ENCODE measurements at regions not wholly inside any gene's neighbourhood (a gene's known extent, or its start where the extent isn't known, plus 50 kb on each side); places are given as distances from the start of the nearest gene placed in this dataset.
"Not testable (repeated sequence)": the region's sequence is repeated elsewhere in the genome, so short reads cannot be mapped to it uniquely, and the experiment has no call there.

DNA sequence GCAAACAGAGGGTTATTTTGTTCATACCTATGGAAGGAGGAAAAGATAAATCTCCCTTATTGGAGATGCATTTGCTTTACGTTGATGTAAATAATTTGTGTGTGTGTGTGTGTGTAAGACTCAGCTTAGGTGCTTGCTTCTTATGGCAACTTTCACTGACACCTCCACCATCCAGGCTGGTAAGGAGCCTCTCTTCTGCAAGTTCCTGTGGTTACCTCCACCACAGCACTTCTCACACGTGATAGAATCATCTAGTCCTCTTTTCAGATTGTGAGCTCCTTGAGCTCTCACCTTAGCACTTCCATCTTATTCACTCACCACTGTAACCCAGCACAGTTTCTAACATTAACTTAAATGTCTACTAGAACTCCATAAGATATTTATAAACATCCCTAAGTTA lies 553.7 kb downstream of the FGF13 start:
- Mint-ChIP-seq H3K9me3 (no peaks in the 10 kb centered on the region), H3K36me3 (ENCODE audit: low read depth) (no peaks in the 10 kb centered on the region), H3K27me3 (no peaks in the 10 kb centered on the region), H3K27ac (no peak overlapping the region), H3K4me1 (no peaks in the 10 kb centered on the region), H3K4me3 (no peak overlapping the region)
- ATAC-seq (replicated peaks), result no peak

GRCh38 chrX:138191998-138192397 lies 519.5 kb downstream of the FGF13 start:
- no peak for ATAC-seq (replicated peaks)
- Mint-ChIP-seq H3K4me1 (no peaks in the 10 kb centered on the region), H3K4me3 (no peak overlapping the region), H3K36me3 (ENCODE audit: low read depth) (no peaks in the 10 kb centered on the region), H3K27me3 (no peaks in the 10 kb centered on the region), H3K27ac (no peak overlapping the region), H3K9me3 (peaks cover 4% of the 10 kb centered on the region)

GRCh38 chrX:138229718-138230117 lies 481.8 kb downstream of the FGF13 start:
- H3K4me3 Mint-ChIP-seq, result no peak overlapping the region
- ATAC-seq (replicated peaks), result no peak
- H3K9me3 Mint-ChIP-seq, result peaks cover 7% of the 10 kb centered on the region
- no peaks in the 10 kb centered on the region for H3K4me1 Mint-ChIP-seq
- no peak overlapping the region for H3K27ac Mint-ChIP-seq
- no peaks in the 10 kb centered on the region for H3K36me3 Mint-ChIP-seq (ENCODE audit: low read depth)
- no peaks in the 10 kb centered on the region for H3K27me3 Mint-ChIP-seq

DNA sequence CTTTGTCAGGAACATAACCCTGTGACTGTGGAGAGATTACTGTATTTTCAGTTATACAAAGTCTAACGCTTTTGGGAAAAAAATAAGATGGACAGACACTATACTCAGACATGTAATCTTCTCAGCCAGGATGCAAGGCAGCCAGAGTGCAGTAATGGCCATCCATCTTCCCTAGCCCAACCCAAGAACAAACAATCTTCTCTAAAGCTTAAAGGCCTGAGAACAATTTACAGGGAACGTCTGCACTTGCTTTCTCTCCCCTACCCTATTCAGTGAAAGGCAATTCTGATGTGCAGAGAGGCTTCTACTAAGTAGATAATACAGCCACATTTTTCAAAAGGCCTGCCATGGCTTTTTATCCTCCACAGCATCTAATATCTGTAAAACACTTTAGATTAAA lies 471.3 kb downstream of the FGF13 start:
- no peaks in the 10 kb centered on the region for H3K9me3 Mint-ChIP-seq
- H3K4me1 Mint-ChIP-seq, result no peaks in the 10 kb centered on the region
- no peak overlapping the region for H3K27ac Mint-ChIP-seq
- no peak for ATAC-seq (replicated peaks)
- H3K36me3 Mint-ChIP-seq (ENCODE audit: low read depth), result no peaks in the 10 kb centered on the region
- H3K27me3 Mint-ChIP-seq, result no peaks in the 10 kb centered on the region
- no peak overlapping the region for H3K4me3 Mint-ChIP-seq

DNA sequence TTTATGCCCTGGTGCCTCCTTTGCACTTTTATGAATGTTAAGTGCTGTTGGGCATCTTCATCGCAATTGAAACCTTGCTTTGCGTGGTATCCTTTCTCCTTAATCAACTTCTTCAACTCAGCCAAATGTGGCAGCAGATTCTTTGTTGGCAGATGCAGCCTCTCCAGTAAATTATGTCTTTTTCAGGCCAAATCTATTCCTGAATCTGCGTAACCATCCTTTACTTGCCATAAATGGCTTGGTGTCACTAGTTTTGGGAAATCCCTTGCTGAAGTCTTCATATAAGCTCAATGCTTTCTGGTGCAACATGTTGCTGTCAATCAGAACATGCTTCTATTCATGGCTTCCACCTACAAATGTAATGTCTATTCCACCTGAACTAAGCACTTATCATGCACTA lies 457.5 kb downstream of the FGF13 start:
- Mint-ChIP-seq H3K27me3 (no peaks in the 10 kb centered on the region), H3K9me3 (no peaks in the 10 kb centered on the region)

GRCh38 chrX:138255373-138255772 lies 456.1 kb downstream of the FGF13 start:
- Mint-ChIP-seq H3K9me3 (peaks cover 5% of the 10 kb centered on the region), H3K4me1 (no peaks in the 10 kb centered on the region)
- ATAC-seq (replicated peaks), result no peak

More for the DNA sequence above, 457.5 kb downstream of the FGF13 start:
- H3K27ac Mint-ChIP-seq, result no peak overlapping the region
- no peak overlapping the region for H3K4me3 Mint-ChIP-seq
- ATAC-seq (replicated peaks), result no peak
- H3K4me1 Mint-ChIP-seq, result no peaks in the 10 kb centered on the region
- no peaks in the 10 kb centered on the region for H3K36me3 Mint-ChIP-seq (ENCODE audit: low read depth)

DNA sequence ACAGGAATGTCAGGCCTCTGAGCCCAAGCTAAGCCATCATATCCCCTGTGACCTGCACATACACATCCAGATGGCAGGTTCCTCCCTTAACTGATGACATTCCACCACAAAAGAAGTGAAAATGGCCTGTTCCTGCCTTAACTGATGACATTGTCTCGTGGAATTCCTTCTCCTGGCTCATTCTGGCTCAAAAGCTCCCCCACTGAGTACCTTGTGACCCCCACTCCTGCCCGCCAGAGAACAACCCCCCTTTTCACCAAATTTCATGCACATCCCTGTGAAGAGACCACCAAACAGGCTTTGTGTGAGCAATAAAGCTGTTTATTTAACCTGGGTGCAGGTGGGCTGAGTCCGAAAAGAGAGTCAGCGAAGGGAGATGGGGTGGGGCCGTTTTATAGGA lies 447.4 kb downstream of the FGF13 start:
- H3K27me3 Mint-ChIP-seq; ATAC-seq (replicated peaks); H3K4me3 Mint-ChIP-seq; H3K4me1 Mint-ChIP-seq; H3K36me3 Mint-ChIP-seq (ENCODE audit: low read depth); H3K9me3 Mint-ChIP-seq; H3K27ac Mint-ChIP-seq: not testable (repeated sequence)

More at GRCh38 chrX:138255373-138255772, 456.1 kb downstream of the FGF13 start:
- H3K27me3 Mint-ChIP-seq, result peaks cover 4% of the 10 kb centered on the region
- no peaks in the 10 kb centered on the region for H3K36me3 Mint-ChIP-seq (ENCODE audit: low read depth)
- H3K4me3 Mint-ChIP-seq, result no peak overlapping the region
- no peak overlapping the region for H3K27ac Mint-ChIP-seq

DNA sequence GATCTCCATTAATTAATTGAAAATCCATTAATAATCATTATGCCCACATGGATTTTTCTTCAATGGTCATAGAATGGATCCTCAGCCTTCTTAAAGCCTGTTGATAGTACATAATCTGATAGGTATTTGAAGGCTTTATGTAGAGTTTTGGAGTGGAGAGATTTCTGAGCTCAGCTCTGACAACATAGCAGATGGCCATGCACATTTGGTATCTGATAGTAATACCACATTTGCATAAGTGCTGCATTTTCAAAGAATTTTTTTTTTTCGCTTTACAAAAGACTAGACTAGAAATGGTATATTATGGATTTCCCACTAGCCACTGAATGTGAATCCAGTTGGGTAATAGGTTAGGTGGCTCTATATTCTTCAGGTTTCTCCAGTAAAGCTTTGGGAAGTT lies 440.6 kb downstream of the FGF13 start:
- no peak for ATAC-seq (replicated peaks)
- H3K36me3 Mint-ChIP-seq (ENCODE audit: low read depth), result no peaks in the 10 kb centered on the region
- H3K27ac Mint-ChIP-seq, result no peak overlapping the region
- H3K4me1 Mint-ChIP-seq, result no peaks in the 10 kb centered on the region
- no peak overlapping the region for H3K4me3 Mint-ChIP-seq
- H3K9me3 Mint-ChIP-seq, result peaks cover 4% of the 10 kb centered on the region
- no peaks in the 10 kb centered on the region for H3K27me3 Mint-ChIP-seq

DNA sequence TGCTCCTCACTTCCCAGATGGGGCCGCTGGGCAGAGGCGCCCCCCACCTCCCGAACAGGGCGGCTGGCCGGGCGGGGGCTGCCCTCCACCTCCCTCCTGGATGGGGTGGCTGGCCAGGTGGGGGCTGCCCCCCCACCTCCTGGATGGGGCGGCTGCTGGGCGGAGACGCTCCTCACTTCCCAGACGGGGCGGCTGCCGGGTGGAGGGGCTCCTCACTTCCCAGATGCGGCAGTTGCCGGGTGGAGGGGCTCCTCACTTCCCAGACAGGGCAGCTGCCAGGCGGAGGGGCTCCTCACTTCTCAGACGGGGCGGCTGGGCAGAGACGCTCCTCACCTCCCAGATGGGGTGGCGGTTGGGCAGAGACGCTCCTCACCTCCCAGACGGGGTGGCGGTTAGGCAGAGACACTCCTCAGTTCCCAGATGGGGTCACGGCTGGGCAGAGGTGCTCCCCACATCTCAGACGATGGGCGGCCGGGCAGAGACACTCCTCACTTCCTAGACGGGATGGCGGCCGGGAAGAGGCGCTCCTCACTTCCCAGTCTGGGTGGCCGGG lies 428.8 kb downstream of the FGF13 start:
- ATAC-seq (replicated peaks); H3K36me3 Mint-ChIP-seq (ENCODE audit: low read depth); H3K4me3 Mint-ChIP-seq; H3K27me3 Mint-ChIP-seq; H3K9me3 Mint-ChIP-seq; H3K4me1 Mint-ChIP-seq; H3K27ac Mint-ChIP-seq: not testable (repeated sequence)

DNA sequence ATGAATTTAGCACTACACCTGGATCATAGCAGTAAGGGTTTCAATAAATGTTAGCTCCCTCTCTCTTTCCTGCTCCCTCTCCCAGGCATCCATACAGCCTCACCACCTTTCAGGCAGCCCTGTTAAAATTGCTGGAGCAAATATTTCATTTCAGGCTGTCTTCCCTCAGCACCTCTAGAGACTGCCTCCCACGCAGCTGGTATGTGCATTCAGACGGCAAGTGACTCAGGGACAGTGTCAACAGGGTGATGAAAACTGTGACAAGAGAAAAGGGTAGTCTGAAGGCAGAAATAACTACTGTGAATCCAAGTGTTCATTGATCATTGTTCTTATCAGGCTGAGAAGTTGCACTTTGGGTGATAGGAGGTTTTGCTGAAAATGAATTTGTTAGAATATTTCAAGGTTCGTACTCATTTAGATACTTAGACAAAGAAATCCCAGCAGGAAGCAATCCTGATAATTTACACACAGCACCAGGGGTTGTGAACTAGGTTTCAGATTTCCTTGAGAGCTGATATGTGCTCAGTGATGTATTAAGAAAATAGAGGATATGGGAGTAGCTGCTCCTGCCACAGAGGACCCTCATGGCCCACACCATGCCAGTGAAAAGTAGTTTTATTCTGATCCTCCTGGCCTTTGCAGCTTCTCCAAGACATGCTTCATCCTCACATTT lies 424.2 kb downstream of the FGF13 start:
- Mint-ChIP-seq H3K27ac (no peak overlapping the region), H3K27me3 (no peaks in the 10 kb centered on the region), H3K36me3 (ENCODE audit: low read depth) (no peaks in the 10 kb centered on the region), H3K4me3 (no peak overlapping the region), H3K9me3 (no peaks in the 10 kb centered on the region), H3K4me1 (no peaks in the 10 kb centered on the region)
- ATAC-seq (replicated peaks), result no peak

DNA sequence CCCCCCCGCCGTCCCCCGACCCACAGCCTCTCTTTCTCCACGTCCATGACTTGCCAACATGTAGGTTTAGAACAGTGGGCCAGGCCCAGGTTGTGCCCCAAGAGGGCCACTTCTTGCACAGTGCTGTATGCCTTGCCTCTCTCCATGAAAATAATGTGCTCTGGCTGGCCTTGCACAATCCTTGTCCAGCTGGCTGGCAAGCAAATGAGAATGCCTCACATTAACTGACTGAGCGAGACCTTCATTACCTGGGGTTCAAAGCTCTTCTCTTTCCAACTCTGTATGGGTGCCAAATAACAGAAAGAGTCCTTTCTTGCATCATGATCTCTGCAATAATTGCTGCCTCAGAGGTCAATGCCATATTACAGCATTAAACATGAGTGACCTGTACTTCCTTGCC lies 416.6 kb downstream of the FGF13 start:
- Mint-ChIP-seq H3K9me3 (no peaks in the 10 kb centered on the region), H3K4me3 (no peak overlapping the region), H3K4me1 (no peaks in the 10 kb centered on the region), H3K27me3 (no peaks in the 10 kb centered on the region), H3K36me3 (ENCODE audit: low read depth) (no peaks in the 10 kb centered on the region), H3K27ac (no peak overlapping the region)
- ATAC-seq (replicated peaks), result no peak

DNA sequence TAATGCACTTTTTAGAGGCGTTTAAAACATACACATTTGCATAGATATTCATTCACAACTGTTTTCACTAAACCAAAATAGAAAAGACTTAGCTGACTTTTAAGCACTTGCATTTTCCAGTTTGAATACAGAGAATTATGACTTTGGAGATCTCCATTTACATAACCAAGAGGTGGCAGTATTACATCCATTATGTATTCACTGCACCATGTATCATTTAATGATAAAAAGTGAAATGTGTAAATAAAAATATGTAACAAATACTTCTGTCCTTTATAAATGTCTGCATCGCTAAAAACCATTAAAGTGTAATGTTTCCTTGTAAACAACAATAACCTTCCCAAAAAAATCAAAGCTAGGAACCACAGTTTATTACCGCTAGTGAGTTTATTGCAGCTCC lies 413.2 kb downstream of the FGF13 start:
- no peaks in the 10 kb centered on the region for H3K36me3 Mint-ChIP-seq (ENCODE audit: low read depth)
- no peaks in the 10 kb centered on the region for H3K4me1 Mint-ChIP-seq
- no peak overlapping the region for H3K4me3 Mint-ChIP-seq
- no peak overlapping the region for H3K27ac Mint-ChIP-seq
- no peaks in the 10 kb centered on the region for H3K27me3 Mint-ChIP-seq
- H3K9me3 Mint-ChIP-seq, result no peaks in the 10 kb centered on the region
- no peak for ATAC-seq (replicated peaks)

GRCh38 chrX:138345801-138346200 lies 365.7 kb downstream of the FGF13 start:
- Mint-ChIP-seq H3K4me3 (no peak overlapping the region), H3K36me3 (ENCODE audit: low read depth) (no peaks in the 10 kb centered on the region), H3K4me1 (no peaks in the 10 kb centered on the region), H3K27ac (no peak overlapping the region), H3K9me3 (no peaks in the 10 kb centered on the region), H3K27me3 (no peaks in the 10 kb centered on the region)
- ATAC-seq (replicated peaks), result peak; percentile 16

DNA sequence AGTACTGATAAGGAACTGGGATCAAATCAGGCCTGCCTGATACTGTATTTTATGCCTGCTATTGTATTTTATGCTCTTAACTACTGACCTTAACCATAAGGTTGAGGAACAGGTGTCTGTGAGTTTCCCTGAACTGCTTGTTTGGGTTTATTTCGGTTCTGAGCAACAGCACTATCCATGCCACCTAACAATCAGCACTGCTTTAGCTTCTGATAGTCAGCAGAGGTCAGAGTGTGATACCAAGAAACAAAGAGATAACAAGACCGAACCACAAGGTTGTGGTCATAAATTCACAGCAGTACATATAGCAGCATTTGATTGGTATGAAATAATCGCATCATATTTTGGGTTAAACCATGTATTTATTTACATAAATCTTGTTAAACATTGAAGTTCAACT lies 362.2 kb downstream of the FGF13 start:
- Mint-ChIP-seq H3K4me3 (no peak overlapping the region), H3K27ac (no peak overlapping the region), H3K9me3 (no peaks in the 10 kb centered on the region), H3K4me1 (no peaks in the 10 kb centered on the region), H3K36me3 (ENCODE audit: low read depth) (no peaks in the 10 kb centered on the region), H3K27me3 (no peaks in the 10 kb centered on the region)
- ATAC-seq (replicated peaks), result no peak

GRCh38 chrX:138378876-138379275 lies 332.6 kb downstream of the FGF13 start:
- Mint-ChIP-seq H3K4me3 (no peak overlapping the region), H3K9me3 (peaks cover 3% of the 10 kb centered on the region), H3K27me3 (no peaks in the 10 kb centered on the region), H3K4me1 (no peaks in the 10 kb centered on the region), H3K36me3 (ENCODE audit: low read depth) (no peaks in the 10 kb centered on the region), H3K27ac (no peak overlapping the region)
- ATAC-seq (replicated peaks), result no peak

DNA sequence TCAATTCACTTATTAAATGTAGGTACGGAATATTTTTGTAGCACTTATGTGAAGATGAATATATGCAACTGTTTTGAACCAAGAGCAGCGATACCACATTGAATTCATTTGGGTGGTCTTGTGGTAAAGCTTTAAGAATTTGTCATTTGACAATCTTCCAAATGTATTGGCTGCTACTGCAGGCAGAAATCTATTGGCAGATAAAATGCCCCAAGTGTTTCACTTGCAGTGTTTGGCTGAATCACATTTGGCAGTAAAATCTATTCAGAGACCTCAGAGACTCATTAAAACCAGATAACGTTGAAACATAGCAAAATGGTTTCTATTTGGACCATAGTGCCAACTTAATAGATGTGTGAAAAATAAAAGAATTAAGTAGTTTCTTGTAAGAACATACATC lies 303.4 kb downstream of the FGF13 start:
- ATAC-seq (replicated peaks), result no peak
- H3K4me3 Mint-ChIP-seq, result no peak overlapping the region
- H3K4me1 Mint-ChIP-seq, result no peaks in the 10 kb centered on the region
- H3K27ac Mint-ChIP-seq, result no peak overlapping the region
- no peaks in the 10 kb centered on the region for H3K27me3 Mint-ChIP-seq
- no peaks in the 10 kb centered on the region for H3K9me3 Mint-ChIP-seq
- no peaks in the 10 kb centered on the region for H3K36me3 Mint-ChIP-seq (ENCODE audit: low read depth)

Data from activated T-helper 17 cell treated with anti-CD3 and anti-CD28 coated beads, Interleukin-2, amount 50 U/mL, for 72 hours (primary cell).